Calu3 (cell line): ENCODE measurements at regions not wholly inside any gene's neighbourhood (a gene's known extent, or its start where the extent isn't known, plus 50 kb on each side); places are given as distances from the start of the nearest gene placed in this dataset.

Experiments used
- BruUV-seq: library from RNA; stranded (reverse); fragments of 400-500 nt; replicated peaks from 2 replicates; lab custom pipeline; 2021; lab: Mats Ljungman, UMichigan
- CTCF ChIA-PET: fragments of 300-600 bp; sonication (Branson Sonifier 250); formaldehyde crosslinking; loops from one replicate; lab custom pipeline; 2022; ENCODE audit warnings: antibody characterized with exemption; lab: Charles Lee
- DNase-seq: peaks from one replicate; pipeline ENCODE4 v3.0.0; 2022
- H3K27ac Mint-ChIP-seq: one replicate; pipeline ENCODE4 v1.8.0; 2022; ENCODE audit warnings: mixed read lengths; ENCODE audit not compliant: unreplicated experiment
- H3K27me3 Mint-ChIP-seq: one replicate; pipeline ENCODE4 v1.8.0; 2022; ENCODE audit warnings: mixed read lengths; ENCODE audit not compliant: unreplicated experiment
- H3K36me3 Mint-ChIP-seq: one replicate; pipeline ENCODE4 v1.8.0; 2022; ENCODE audit warnings: mild to moderate bottlenecking, moderate library complexity, mixed read lengths; ENCODE audit not compliant: insufficient read depth, unreplicated experiment
- H3K4me1 Mint-ChIP-seq: one replicate; pipeline ENCODE4 v1.8.0; 2022; ENCODE audit warnings: mild to moderate bottlenecking, low read depth, mixed read lengths; ENCODE audit not compliant: unreplicated experiment
- H3K4me3 Mint-ChIP-seq: one replicate; pipeline ENCODE4 v1.8.0; 2022; ENCODE audit warnings: mild to moderate bottlenecking, low read depth, moderate library complexity, mixed read lengths; ENCODE audit not compliant: unreplicated experiment
- H3K9me3 Mint-ChIP-seq: one replicate; pipeline ENCODE4 v1.8.0; 2022; ENCODE audit warnings: low read depth, mixed read lengths; ENCODE audit not compliant: unreplicated experiment
- intact Hi-C: fragments of 100-400 bp; cut with micrococcal nuclease; formaldehyde crosslinking; loops from one replicate; pipeline ENCODE4 v1.10.0; 2022; ENCODE audit not compliant: unreplicated experiment
- TF ChIP-seq, protein P1 (sequence below): fragments of 200-600 bp; IDR thresholded peaks from one replicate; pipeline ENCODE4 v1.8.0; 2022; ENCODE audit warnings: antibody characterized with exemption; ENCODE audit not compliant: unreplicated experiment

DNA sequence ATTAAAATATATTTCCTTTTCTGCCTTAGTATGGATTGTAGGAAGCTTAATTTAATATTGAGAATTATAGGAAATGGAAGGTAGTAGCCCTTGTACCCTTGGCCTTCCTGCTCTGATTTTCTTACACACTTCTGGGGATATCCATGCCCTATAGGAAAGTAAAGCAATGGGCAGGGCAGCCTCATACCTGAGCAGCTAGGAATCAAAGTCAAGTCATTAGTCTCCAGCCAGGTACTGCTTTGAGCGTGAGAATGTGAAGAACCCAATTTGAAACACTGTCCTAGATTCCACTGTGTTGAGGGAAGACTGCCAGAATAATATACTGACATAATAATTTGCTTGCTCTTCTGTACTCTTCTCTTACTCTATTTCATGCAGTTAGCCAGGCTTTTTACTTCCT lies 51.0 kb upstream of the L3MBTL3 start:
- CTCF ChIA-PET, result no interaction called here
- DNase-seq, result no peak
- Mint-ChIP-seq H3K27me3 (peaks cover 27% of the 10 kb centered on the region), H3K4me3 (no peak overlapping the region), H3K27ac (no peak overlapping the region), H3K4me1 (no peaks in the 10 kb centered on the region), H3K9me3 (peaks cover 2% of the 10 kb centered on the region), H3K36me3 (no peaks in the 10 kb centered on the region)
- TF ChIP-seq, protein P1, sequence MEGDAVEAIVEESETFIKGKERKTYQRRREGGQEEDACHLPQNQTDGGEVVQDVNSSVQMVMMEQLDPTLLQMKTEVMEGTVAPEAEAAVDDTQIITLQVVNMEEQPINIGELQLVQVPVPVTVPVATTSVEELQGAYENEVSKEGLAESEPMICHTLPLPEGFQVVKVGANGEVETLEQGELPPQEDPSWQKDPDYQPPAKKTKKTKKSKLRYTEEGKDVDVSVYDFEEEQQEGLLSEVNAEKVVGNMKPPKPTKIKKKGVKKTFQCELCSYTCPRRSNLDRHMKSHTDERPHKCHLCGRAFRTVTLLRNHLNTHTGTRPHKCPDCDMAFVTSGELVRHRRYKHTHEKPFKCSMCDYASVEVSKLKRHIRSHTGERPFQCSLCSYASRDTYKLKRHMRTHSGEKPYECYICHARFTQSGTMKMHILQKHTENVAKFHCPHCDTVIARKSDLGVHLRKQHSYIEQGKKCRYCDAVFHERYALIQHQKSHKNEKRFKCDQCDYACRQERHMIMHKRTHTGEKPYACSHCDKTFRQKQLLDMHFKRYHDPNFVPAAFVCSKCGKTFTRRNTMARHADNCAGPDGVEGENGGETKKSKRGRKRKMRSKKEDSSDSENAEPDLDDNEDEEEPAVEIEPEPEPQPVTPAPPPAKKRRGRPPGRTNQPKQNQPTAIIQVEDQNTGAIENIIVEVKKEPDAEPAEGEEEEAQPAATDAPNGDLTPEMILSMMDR, result no peak
- BruUV-seq, result no TSS peak
- intact Hi-C loops, result no loop called here

DNA sequence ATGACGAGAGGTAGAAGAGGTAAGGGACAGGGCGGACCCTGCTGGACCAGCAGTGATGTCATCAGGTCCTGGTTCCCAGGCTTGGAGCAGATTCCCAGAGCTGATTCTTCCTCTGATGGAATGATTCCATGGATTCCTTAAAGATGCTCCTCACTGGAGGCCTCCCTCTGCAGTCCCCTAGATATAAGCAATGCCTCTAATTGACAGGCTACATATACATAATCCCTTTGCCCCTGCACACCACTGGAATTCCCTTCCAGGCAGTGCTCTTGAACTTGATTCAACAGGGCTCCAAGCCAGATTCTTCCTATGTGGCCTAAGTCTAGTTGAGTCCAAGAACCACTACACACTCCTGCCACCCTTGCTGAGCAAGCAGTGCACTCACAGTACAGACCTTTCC lies 52.3 kb upstream of the L3MBTL3 start:
- H3K27ac Mint-ChIP-seq, result no peak overlapping the region

GRCh38 chr6:129965096-129965495 lies 53.3 kb upstream of the L3MBTL3 start:
- intact Hi-C loops, result no loop called here
- Mint-ChIP-seq H3K4me1 (no peaks in the 10 kb centered on the region), H3K36me3 (no peaks in the 10 kb centered on the region), H3K9me3 (peaks cover 2% of the 10 kb centered on the region), H3K4me3 (no peak overlapping the region), H3K27ac (no peak overlapping the region), H3K27me3 (peaks cover 5% of the 10 kb centered on the region)
- no peak for DNase-seq
- TF ChIP-seq, protein P1, result no peak
- CTCF ChIA-PET, result no interaction called here
- BruUV-seq, result no TSS peak

More for the DNA sequence above, 52.3 kb upstream of the L3MBTL3 start:
- TF ChIP-seq, protein P1, result no peak
- Mint-ChIP-seq H3K4me1 (no peaks in the 10 kb centered on the region), H3K4me3 (no peak overlapping the region), H3K36me3 (no peaks in the 10 kb centered on the region), H3K27me3 (peaks cover 15% of the 10 kb centered on the region), H3K9me3 (peaks cover 2% of the 10 kb centered on the region)
- CTCF ChIA-PET, result no interaction called here
- intact Hi-C loops, result no loop called here
- no peak for DNase-seq
- no TSS peak for BruUV-seq

DNA sequence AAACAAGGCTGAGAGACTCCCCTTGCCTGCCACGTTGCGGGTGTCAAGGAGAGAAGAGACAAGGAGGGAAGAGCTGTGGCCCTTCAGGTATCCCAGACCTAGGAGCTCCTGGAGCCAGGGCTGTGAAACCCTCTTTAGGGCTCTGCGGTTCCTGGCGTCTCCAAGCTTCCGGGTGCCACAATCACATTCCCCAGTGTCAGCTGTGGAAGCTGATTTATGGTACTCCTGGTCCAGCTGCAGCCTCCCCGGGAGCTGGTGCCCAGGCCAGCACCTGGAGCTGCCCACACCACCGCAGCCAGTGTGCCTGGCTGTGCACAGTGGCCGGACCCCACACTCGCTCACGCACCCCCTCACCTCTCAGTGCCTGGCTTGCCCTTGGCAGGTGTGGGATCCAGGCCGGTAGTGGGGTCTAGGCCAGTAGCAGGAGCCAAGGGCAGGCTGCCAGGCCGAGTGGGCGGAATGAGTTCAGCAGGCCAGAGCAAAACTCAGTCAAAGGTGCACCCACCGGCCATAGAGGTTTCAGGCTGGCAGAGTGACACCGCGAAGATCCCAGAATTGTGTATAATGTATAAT lies 58.9 kb upstream of the L3MBTL3 start:
- CTCF ChIA-PET, result no interaction called here
- no peaks in the 10 kb centered on the region for H3K27me3 Mint-ChIP-seq
- no peak overlapping the region for H3K27ac Mint-ChIP-seq
- H3K9me3 Mint-ChIP-seq, result peaks cover 2% of the 10 kb centered on the region
- H3K36me3 Mint-ChIP-seq, result no peaks in the 10 kb centered on the region
- intact Hi-C loops, result no loop called here
- no peak for DNase-seq
- TF ChIP-seq, protein P1, result no peak
- no peak overlapping the region for H3K4me3 Mint-ChIP-seq
- H3K4me1 Mint-ChIP-seq, result no peaks in the 10 kb centered on the region
- no TSS peak for BruUV-seq
